ACC112 (cell line): ENCODE measurements at regions not wholly inside any gene's neighbourhood (a gene's known extent, or its start where the extent isn't known, plus 50 kb on each side); places are given as distances from the start of the nearest gene placed in this dataset.

Source experiments
- H2AFZ ChIP-seq: fragments of 200-600 bp; sonication (generic); one replicate; pipeline ENCODE4 v1.6.0; 2017; ENCODE audit warnings: antibody characterized with exemption, low read length; ENCODE audit not compliant: unreplicated experiment
- H3K27ac ChIP-seq: fragments of 200-600 bp; sonication (generic); 2 replicates; pipeline ENCODE4 v1.5.1; 2014; ENCODE audit warnings: low read depth, mild to moderate bottlenecking, antibody characterized with exemption, low read length, moderate library complexity
- H3K27me3 ChIP-seq: fragments of 200-600 bp; sonication (generic); 2 replicates; pipeline ENCODE4 v1.6.1; 2014; ENCODE audit warnings: mild to moderate bottlenecking, antibody characterized with exemption, low read length, moderate library complexity, mixed read lengths; ENCODE audit not compliant: insufficient read depth
- H3K36me3 ChIP-seq: fragments of 200-600 bp; sonication (generic); 2 replicates; pipeline ENCODE4 v1.6.1; 2016; ENCODE audit warnings: mild to moderate bottlenecking, antibody characterized with exemption, low read length, moderate library complexity, mixed read lengths; ENCODE audit not compliant: insufficient read depth
- H3K4me1 ChIP-seq: fragments of 200-600 bp; sonication (generic); one replicate; pipeline ENCODE4 v1.6.1; 2016; ENCODE audit warnings: low read length, mixed read lengths; ENCODE audit not compliant: insufficient read depth, unreplicated experiment, control insufficient read depth
- H3K4me3 ChIP-seq: fragments of 200-600 bp; sonication (generic); 2 replicates; pipeline ENCODE4 v1.5.1; 2014; ENCODE audit warnings: mild to moderate bottlenecking, low read depth, low read length
- H3K79me2 ChIP-seq: fragments of 200-600 bp; sonication (generic); one replicate; pipeline ENCODE4 v1.6.0; 2016; ENCODE audit warnings: low read length; ENCODE audit not compliant: control insufficient read depth, unreplicated experiment, insufficient read depth

- no peak overlapping the region for H3K27ac ChIP-seq
- H3K4me3 ChIP-seq: no peak overlapping the region
- no peak overlapping the region for H2AFZ ChIP-seq
- no peaks in the 10 kb centered on the region for H3K79me2 ChIP-seq
- no peaks in the 10 kb centered on the region for H3K27me3 ChIP-seq
- no peaks in the 10 kb centered on the region for H3K36me3 ChIP-seq
- H3K4me1 ChIP-seq: peaks cover 2% of the 10 kb centered on the region
These were observed 140.6 kb upstream of the KLF4 start for GRCh38 chr9:107630156-107630555.

- Histone ChIP-seq H3K27me3 (no peaks in the 10 kb centered on the region), H3K27ac (no peak overlapping the region), H3K36me3 (no peaks in the 10 kb centered on the region), H3K4me3 (no peak overlapping the region), H3K79me2 (no peaks in the 10 kb centered on the region), H3K4me1 (no peaks in the 10 kb centered on the region), H2AFZ (no peak overlapping the region)
These were observed 138.9 kb upstream of the KLF4 start for GRCh38 chr9:107628444-107628843.

DNA sequence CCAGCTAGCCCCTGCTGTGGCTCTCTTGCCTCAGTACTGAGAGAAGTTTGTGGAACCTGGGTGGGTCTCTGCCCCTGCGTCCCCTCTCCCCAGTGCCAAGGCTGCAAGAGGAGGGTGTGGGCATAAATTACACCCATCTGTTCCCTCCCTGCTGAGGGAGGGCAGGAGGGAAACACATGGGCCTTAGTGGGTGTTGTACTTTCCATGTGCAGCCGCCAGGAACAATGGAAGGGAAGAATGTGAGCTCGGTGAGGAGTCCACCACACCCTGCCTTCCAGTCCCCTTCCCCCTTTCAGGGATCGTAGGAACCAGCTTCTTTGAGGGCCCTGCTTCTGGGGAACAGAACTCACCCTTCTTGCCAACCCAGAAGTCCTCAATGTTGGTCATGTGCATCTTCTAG, 138.2 kb upstream of the KLF4 start:
- Histone ChIP-seq H3K4me1 (no peaks in the 10 kb centered on the region), H3K36me3 (no peaks in the 10 kb centered on the region), H2AFZ (no peak overlapping the region), H3K27ac (no peak overlapping the region), H3K27me3 (no peaks in the 10 kb centered on the region), H3K4me3 (no peak overlapping the region), H3K79me2 (no peaks in the 10 kb centered on the region)

- no peaks in the 10 kb centered on the region for H3K79me2 ChIP-seq
- no peaks in the 10 kb centered on the region for H3K27me3 ChIP-seq
- H3K4me1 ChIP-seq: no peaks in the 10 kb centered on the region
- no peak overlapping the region for H3K27ac ChIP-seq
- no peaks in the 10 kb centered on the region for H3K36me3 ChIP-seq
- no peak overlapping the region for H3K4me3 ChIP-seq
- no peak overlapping the region for H2AFZ ChIP-seq
These were observed 136.5 kb upstream of the KLF4 start for GRCh38 chr9:107626118-107626517.

DNA sequence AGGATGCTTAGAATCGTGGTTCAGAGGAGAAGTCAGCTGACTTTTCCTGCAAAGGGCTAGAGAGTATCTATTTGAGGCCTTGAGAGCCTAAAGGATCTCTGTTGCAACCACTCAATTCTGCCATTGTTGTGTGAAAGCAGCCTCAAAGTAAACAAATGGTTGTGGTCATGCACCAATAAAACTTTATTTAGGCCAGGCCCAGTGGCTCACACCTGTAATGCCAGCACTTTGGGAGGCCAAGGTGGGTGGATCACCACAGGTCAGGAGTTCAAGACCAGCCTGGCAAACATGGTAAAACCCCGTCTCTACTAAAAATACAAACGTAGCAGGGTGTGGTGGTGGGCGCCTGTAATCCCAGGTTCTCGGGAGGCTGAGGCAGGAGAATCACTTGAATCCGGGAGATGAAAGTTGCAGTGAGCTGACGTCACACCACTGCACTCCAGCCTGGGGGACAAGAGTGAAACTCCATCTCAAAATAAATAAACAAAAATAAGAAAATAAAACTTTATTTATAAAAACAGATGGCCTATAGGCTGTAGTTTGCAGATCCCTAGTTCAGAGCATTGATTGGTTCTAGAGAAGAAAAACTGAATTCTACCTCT, 135.9 kb upstream of the KLF4 start:
- Histone ChIP-seq H3K27me3 (no peaks in the 10 kb centered on the region), H3K79me2 (no peaks in the 10 kb centered on the region), H3K36me3 (no peaks in the 10 kb centered on the region), H2AFZ (no peak overlapping the region), H3K27ac (no peak overlapping the region), H3K4me3 (no peak overlapping the region), H3K4me1 (no peaks in the 10 kb centered on the region)

- Histone ChIP-seq H3K27me3 (no peaks in the 10 kb centered on the region), H3K27ac (no peak overlapping the region), H3K4me1 (no peaks in the 10 kb centered on the region), H2AFZ (no peak overlapping the region), H3K79me2 (no peaks in the 10 kb centered on the region), H3K36me3 (no peaks in the 10 kb centered on the region), H3K4me3 (no peak overlapping the region)
These were observed 134.8 kb upstream of the KLF4 start for GRCh38 chr9:107624234-107624948.

DNA sequence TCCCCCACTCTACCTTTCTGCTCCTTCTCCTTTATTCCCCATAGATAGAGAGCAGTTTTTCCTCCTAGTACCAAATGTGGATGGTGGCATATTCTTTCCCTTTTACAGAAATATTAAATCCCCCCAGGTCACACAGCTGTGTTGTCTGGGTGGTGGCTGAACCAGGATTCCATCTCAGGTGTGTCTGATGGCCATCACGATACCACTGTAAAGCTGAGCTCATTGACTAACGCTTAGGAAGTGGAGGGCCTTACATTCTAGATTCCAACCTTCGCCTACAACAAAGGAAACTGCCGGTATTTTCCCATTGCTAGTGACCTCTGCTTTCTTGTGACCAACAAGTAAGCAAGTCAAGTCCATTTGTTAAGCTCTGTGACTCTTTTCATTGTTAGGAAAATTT, 131.9 kb upstream of the KLF4 start:
- no peak overlapping the region for H3K4me3 ChIP-seq
- no peaks in the 10 kb centered on the region for H3K4me1 ChIP-seq
- no peak overlapping the region for H3K27ac ChIP-seq
- H3K36me3 ChIP-seq: no peaks in the 10 kb centered on the region
- H3K79me2 ChIP-seq: no peaks in the 10 kb centered on the region
- no peak overlapping the region for H2AFZ ChIP-seq
- H3K27me3 ChIP-seq: no peaks in the 10 kb centered on the region

GRCh38 chr9:107620801-107621200, 131.2 kb upstream of the KLF4 start:
- no peaks in the 10 kb centered on the region for H3K4me1 ChIP-seq
- no peaks in the 10 kb centered on the region for H3K36me3 ChIP-seq
- no peak overlapping the region for H3K4me3 ChIP-seq

DNA sequence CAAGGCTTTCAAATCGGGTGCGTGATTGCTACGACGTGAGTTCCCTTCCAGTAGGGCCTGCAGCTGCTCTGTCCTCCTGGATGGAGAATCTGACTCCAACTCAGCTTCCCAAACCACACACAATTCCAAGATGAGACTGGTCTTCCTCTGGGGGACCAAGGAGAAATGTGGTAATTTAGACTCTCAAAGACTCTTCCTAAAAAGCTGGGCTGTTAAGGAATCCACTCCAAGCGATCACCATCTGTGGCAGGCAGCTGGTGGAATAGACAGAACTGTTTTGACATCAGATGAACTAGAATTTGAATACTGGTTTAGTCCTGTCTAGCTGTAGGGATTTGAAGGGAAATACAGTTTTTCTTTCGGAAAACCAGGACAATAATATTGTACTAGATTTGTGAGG, 130.7 kb upstream of the KLF4 start:
- H3K79me2 ChIP-seq: no peaks in the 10 kb centered on the region
- H3K27me3 ChIP-seq: no peaks in the 10 kb centered on the region
- no peak overlapping the region for H2AFZ ChIP-seq
- H3K27ac ChIP-seq: no peak overlapping the region
- H3K36me3 ChIP-seq: no peaks in the 10 kb centered on the region
- H3K4me1 ChIP-seq: no peaks in the 10 kb centered on the region
- H3K4me3 ChIP-seq: no peak overlapping the region

More at GRCh38 chr9:107620801-107621200, 131.2 kb upstream of the KLF4 start:
- Histone ChIP-seq H3K27ac (no peak overlapping the region), H3K79me2 (no peaks in the 10 kb centered on the region), H2AFZ (no peak overlapping the region), H3K27me3 (no peaks in the 10 kb centered on the region)

DNA sequence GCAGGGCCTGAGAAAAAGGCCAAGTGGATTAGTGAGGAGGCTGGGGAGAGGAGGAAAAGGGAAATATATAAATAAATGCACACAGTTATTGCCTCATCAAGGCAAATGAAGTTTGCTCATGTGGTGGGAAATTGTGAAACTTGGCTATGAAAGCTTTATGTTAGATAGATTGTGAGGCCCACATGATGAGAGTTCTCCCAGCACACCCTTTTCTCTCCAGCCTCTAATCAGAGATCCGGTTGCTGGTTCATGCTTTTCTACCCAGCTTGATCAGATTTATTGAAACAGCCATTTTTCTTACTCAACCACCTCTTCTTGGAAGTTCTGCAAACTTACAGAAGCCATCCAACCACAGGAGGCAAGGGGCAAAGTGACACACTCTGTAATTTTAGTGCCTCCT, 125.8 kb upstream of the KLF4 start:
- Histone ChIP-seq H3K36me3 (no peaks in the 10 kb centered on the region), H3K27ac (no peak overlapping the region), H3K4me3 (no peak overlapping the region), H3K4me1 (no peaks in the 10 kb centered on the region), H2AFZ (no peak overlapping the region), H3K79me2 (no peaks in the 10 kb centered on the region), H3K27me3 (no peaks in the 10 kb centered on the region)

DNA sequence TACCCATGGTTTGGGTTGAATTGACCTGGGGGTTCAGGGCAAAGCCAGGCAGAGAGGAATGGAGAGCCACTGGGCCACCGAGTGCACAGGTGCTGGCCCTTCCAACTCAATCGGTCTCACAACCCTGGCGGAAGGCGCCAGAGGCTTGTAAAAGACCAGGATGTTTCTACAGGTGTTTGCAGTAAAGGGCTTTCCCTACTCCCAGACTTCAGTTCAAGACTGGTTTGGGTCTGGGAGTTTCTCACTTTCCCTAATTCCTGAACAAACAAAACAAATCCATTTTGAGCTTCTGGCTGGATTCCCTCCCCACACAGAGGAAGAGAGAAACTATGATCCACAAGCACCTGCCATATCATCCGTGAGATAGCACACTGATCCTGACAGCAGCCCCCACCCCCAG, 125.2 kb upstream of the KLF4 start:
- Histone ChIP-seq H3K27ac (no peak overlapping the region), H2AFZ (no peak overlapping the region)

More for the DNA sequence above, 125.2 kb upstream of the KLF4 start:
- Histone ChIP-seq H3K4me1 (no peaks in the 10 kb centered on the region), H3K4me3 (no peak overlapping the region), H3K27me3 (no peaks in the 10 kb centered on the region), H3K79me2 (no peaks in the 10 kb centered on the region), H3K36me3 (no peaks in the 10 kb centered on the region)
